ENCODE measurements at regions not wholly inside any gene's neighbourhood (a gene's known extent, or its start where the extent isn't known, plus 50 kb on each side); places are given as distances from the start of the nearest gene placed in this dataset.

DNA sequence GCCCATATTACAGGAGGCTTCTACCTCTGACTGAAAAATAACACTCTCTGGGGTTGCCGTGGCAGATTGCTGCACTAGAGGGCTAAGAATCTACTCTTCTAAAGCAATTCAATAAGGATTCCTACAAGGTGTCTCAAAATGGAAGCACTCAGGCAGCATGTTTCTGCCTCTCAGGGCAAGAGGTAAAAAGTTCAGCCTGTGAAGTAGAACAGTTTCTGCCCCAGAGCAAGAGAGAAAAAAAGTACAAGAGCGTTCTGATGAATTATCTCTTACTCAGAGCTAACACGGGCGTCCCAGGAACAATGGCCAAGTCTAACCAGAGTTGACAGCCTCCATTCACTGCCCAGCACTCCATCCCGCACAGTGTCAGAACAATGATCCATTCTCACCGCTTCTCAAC is 71.3 kb upstream of the TES start:
- TF ChIP-seq, protein P1, sequence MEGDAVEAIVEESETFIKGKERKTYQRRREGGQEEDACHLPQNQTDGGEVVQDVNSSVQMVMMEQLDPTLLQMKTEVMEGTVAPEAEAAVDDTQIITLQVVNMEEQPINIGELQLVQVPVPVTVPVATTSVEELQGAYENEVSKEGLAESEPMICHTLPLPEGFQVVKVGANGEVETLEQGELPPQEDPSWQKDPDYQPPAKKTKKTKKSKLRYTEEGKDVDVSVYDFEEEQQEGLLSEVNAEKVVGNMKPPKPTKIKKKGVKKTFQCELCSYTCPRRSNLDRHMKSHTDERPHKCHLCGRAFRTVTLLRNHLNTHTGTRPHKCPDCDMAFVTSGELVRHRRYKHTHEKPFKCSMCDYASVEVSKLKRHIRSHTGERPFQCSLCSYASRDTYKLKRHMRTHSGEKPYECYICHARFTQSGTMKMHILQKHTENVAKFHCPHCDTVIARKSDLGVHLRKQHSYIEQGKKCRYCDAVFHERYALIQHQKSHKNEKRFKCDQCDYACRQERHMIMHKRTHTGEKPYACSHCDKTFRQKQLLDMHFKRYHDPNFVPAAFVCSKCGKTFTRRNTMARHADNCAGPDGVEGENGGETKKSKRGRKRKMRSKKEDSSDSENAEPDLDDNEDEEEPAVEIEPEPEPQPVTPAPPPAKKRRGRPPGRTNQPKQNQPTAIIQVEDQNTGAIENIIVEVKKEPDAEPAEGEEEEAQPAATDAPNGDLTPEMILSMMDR (IDR thresholded peaks at IDR 0.05; ENCODE audit: low read depth, low read length), result no peak
- in situ Hi-C loops (cut with HindIII; ENCODE audit: low sequenced_read_pairs), result no loop called here
- peak; percentile 29 for DNase-seq (ENCODE audit: low read depth, low spot score)
- H3K4me3 ChIP-seq (ENCODE audit: low read depth, low read length), result no peak overlapping the region

DNA sequence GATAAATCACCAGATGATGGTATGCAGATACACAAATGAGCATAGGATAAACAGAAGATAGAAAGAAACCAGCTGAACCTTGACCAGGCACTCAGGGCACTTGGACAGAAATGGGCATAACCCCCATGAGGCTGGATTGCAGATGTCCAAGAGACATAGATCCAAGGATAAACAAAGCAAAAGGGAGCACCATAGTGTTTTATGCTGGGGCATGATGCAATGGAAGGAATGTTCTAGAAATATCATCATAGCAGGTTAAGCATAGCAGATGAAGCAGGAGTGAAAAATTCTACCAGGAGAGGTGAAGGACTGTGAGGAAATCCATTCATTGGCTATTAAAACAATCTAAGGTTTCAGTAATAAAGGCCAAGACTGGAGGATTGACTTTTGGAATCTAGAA is 70.5 kb upstream of the TES start:
- DNase-seq (ENCODE audit: low read depth, low spot score), result no peak
- TF ChIP-seq, protein P1 (IDR thresholded peaks at IDR 0.05; ENCODE audit: low read depth, low read length), result no peak
- in situ Hi-C loops (cut with HindIII; ENCODE audit: low sequenced_read_pairs), result no loop called here
- no peak overlapping the region for H3K4me3 ChIP-seq (ENCODE audit: low read depth, low read length)

DNA sequence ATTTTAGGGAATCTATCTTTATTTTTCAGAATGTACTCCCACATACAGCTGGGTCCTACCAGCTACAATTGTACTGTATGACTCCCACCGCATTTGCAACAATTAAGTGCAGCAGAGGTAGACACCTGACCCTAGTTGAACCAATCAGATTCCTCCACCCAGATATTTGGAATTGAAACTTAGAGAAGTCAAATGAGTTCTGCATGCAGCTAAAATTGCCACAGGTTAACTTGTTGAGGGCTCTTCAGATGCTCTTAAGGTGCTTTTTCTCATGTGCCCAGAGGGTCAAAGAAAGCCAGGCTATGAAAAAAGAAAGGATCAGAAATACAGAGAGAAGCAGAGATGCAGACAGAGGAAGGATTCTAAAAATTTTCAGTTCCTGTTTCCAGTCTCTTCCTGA is 68.0 kb upstream of the TES start:
- H3K4me3 ChIP-seq (ENCODE audit: low read depth, low read length), result no peak overlapping the region
- in situ Hi-C loops (cut with HindIII; ENCODE audit: low sequenced_read_pairs), result no loop called here
- no peak for DNase-seq (ENCODE audit: low read depth, low spot score)
- TF ChIP-seq, protein P1 (IDR thresholded peaks at IDR 0.05; ENCODE audit: low read depth, low read length), result no peak

GRCh38 chr7:116142850-116143249 is 67.5 kb upstream of the TES start:
- in situ Hi-C loops (cut with HindIII; ENCODE audit: low sequenced_read_pairs), result no loop called here

GRCh38 chr7:116145245-116145852 is 65.0 kb upstream of the TES start:
- in situ Hi-C loops (cut with HindIII; ENCODE audit: low sequenced_read_pairs), result no loop called here
- H3K4me3 ChIP-seq (ENCODE audit: low read depth, low read length), result no peak overlapping the region
- DNase-seq (ENCODE audit: low read depth, low spot score), result no peak
- TF ChIP-seq, protein P1 (IDR thresholded peaks at IDR 0.05; ENCODE audit: low read depth, low read length), result no peak

More at GRCh38 chr7:116142850-116143249, 67.5 kb upstream of the TES start:
- no peak overlapping the region for H3K4me3 ChIP-seq (ENCODE audit: low read depth, low read length)
- no peak for DNase-seq (ENCODE audit: low read depth, low spot score)
- TF ChIP-seq, protein P1 (IDR thresholded peaks at IDR 0.05; ENCODE audit: low read depth, low read length), result no peak

- in situ Hi-C loops (cut with HindIII; ENCODE audit: low sequenced_read_pairs), result no loop called here
- no peak overlapping the region for H3K4me3 ChIP-seq (ENCODE audit: low read depth, low read length)
- TF ChIP-seq, protein P1 (IDR thresholded peaks at IDR 0.05; ENCODE audit: low read depth, low read length), result no peak
- no peak for DNase-seq (ENCODE audit: low read depth, low spot score)
Observed at GRCh38 chr7:116148108-116148507, 62.2 kb upstream of the TES start.
